PC-3 (cell line): ENCODE measurements at regions not wholly inside any gene's neighbourhood (a gene's known extent, or its start where the extent isn't known, plus 50 kb on each side); places are given as distances from the start of the nearest gene placed in this dataset.

Experiments used
- ATAC-seq: fragments of 200-7000 bp; cut with Tn5 transposase; 2 replicates; pipeline ENCODE4 v1.9.1; 2020; ENCODE audit warnings: mild to moderate bottlenecking, moderate library complexity
- BruUV-seq: library from RNA; stranded (reverse); fragments of 400-500 nt; replicated peaks from 2 replicates; lab custom pipeline; 2021; lab: Mats Ljungman, UMichigan
- CTCF ChIA-PET: fragments of 300-600 bp; sonication (Branson Sonifier 250); formaldehyde crosslinking; loops from one replicate; lab custom pipeline; 2022; ENCODE audit warnings: antibody characterized with exemption; lab: Charles Lee
- POLR2A ChIA-PET: fragments of 300-600 bp; sonication (Branson Sonifier 250); formaldehyde crosslinking; loops from one replicate; lab custom pipeline; 2022; ENCODE audit warnings: antibody characterized with exemption; ENCODE audit not compliant: unreplicated experiment; lab: Charles Lee
- DNase-seq: peaks from one replicate; pipeline ENCODE4 v3.0.0-alpha.2; 2015
- H2AFZ ChIP-seq: fragments of 300-600 bp; sonication (generic); 2 replicates; pipeline ENCODE4 v1.6.0; 2016; ENCODE audit warnings: antibody characterized with exemption, low read length
- H3F3A ChIP-seq: fragments of 300-600 bp; sonication (generic); one replicate; pipeline ENCODE4 v1.6.0; 2017; ENCODE audit warnings: antibody characterized with exemption, low read length, control low read depth, mild to moderate bottlenecking; ENCODE audit not compliant: unreplicated experiment
- H3K27ac ChIP-seq: fragments of 300-600 bp; sonication (generic); 2 replicates; pipeline ENCODE4 v1.5.1; 2016; ENCODE audit warnings: mild to moderate bottlenecking, low read length
- H3K27me3 ChIP-seq: fragments of 300-600 bp; sonication (generic); 2 replicates; pipeline ENCODE4 v1.6.1; 2016; ENCODE audit warnings: low read length, mixed read lengths
- H3K36me3 ChIP-seq: fragments of 300-600 bp; sonication (generic); 2 replicates; pipeline ENCODE4 v1.6.1; 2016; ENCODE audit warnings: low read depth, mixed run types, low read length, mixed read lengths
- H3K4me1 ChIP-seq: fragments of 300-600 bp; sonication (generic); 2 replicates; pipeline ENCODE4 v1.5.1; 2016; ENCODE audit warnings: low read length; ENCODE audit not compliant: insufficient read depth
- H3K4me2 ChIP-seq: fragments of 300-600 bp; sonication (generic); 2 replicates; pipeline ENCODE4 v1.6.0; 2016; ENCODE audit warnings: low read length
- H3K4me3 ChIP-seq: fragments of 300-600 bp; sonication (generic); 2 replicates; pipeline ENCODE4 v1.5.1; 2016; ENCODE audit warnings: mild to moderate bottlenecking, low read length, mixed read lengths
- H3K79me2 ChIP-seq: fragments of 300-600 bp; sonication (generic); 2 replicates; pipeline ENCODE4 v1.6.1; 2017; ENCODE audit warnings: low read length, mixed read lengths
- H3K9ac ChIP-seq: fragments of 300-600 bp; sonication (generic); 2 replicates; pipeline ENCODE4 v1.6.0; 2016; ENCODE audit warnings: mild to moderate bottlenecking, low read length
- H3K9me2 ChIP-seq: fragments of 300-600 bp; sonication (generic); replicated peaks from 2 replicates; pipeline ENCODE4 v1.6.1; 2016; ENCODE audit warnings: mixed run types, low read length, mixed read lengths
- H3K9me3 ChIP-seq: fragments of 300-600 bp; sonication (generic); 2 replicates; pipeline ENCODE4 v1.6.1; 2016; ENCODE audit warnings: low read length, mixed read lengths
- H4K20me1 ChIP-seq: fragments of 300-600 bp; sonication (generic); 2 replicates; pipeline ENCODE4 v1.6.1; 2016; ENCODE audit warnings: low read length, mixed read lengths
- EZH2 ChIP-seq: fragments of 300-600 bp; sonication (generic); IDR thresholded peaks from one replicate; pipeline ENCODE4 v1.6.1; 2017; ENCODE audit warnings: antibody characterized with exemption, mild to moderate bottlenecking, low read length; ENCODE audit not compliant: unreplicated experiment
- EZH2phosphoT487 ChIP-seq: fragments of 300-600 bp; sonication (generic); IDR thresholded peaks from 2 replicates; pipeline ENCODE4 v1.6.1; 2018; ENCODE audit warnings: mild to moderate bottlenecking, antibody characterized with exemption, low read length, borderline replicate concordance
- intact Hi-C: fragments of 100-400 bp; cut with micrococcal nuclease; formaldehyde crosslinking; loops from 2 replicates; pipeline ENCODE4 v1.9.0; 2023
- TF ChIP-seq, protein P1 (sequence below): fragments of 300-600 bp; sonication (generic); conservative IDR thresholded peaks from 2 replicates; pipeline ENCODE4 v1.5.1; 2017; ENCODE audit warnings: antibody characterized with exemption, low read depth, mild to moderate bottlenecking, low read length

DNA sequence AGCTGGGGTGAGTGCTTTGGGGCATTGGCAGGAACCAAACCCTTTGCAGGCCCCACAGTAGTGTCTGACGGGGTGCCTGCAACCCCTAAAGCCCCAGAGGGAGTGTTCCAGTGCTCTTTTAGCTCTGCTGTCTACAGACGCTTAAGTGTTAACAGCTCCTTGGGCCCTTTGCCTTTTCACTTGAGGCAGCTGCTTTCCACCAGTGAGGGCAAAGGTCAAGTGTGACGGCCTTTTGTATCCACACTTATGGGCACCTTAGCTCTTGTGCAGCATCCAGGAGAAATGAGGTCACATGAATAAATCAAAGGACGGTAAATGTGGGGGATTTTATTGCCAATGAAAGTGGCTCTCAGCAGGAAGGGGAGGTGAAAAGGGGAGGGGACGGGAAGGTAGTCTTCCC lies 241.4 kb upstream of the PCSK5 start:
- Histone ChIP-seq H2AFZ (no peak overlapping the region), H3K9me3 (no peaks in the 10 kb centered on the region), H3K9ac (no peak overlapping the region), H3K36me3 (no peaks in the 10 kb centered on the region), H3K27me3 (no peaks in the 10 kb centered on the region), H3K4me3 (no peak overlapping the region), H3F3A (no peaks in the 10 kb centered on the region), H3K9me2 (no peaks in the 10 kb centered on the region), H3K4me1 (no peaks in the 10 kb centered on the region), H3K4me2 (no peak overlapping the region), H3K79me2 (no peaks in the 10 kb centered on the region), H4K20me1 (no peaks in the 10 kb centered on the region), H3K27ac (no peak overlapping the region)
- ChIA-PET CTCF (no interaction called here), POLR2A (no interaction called here)
- DNase-seq, result no peak
- TF ChIP-seq, protein P1, sequence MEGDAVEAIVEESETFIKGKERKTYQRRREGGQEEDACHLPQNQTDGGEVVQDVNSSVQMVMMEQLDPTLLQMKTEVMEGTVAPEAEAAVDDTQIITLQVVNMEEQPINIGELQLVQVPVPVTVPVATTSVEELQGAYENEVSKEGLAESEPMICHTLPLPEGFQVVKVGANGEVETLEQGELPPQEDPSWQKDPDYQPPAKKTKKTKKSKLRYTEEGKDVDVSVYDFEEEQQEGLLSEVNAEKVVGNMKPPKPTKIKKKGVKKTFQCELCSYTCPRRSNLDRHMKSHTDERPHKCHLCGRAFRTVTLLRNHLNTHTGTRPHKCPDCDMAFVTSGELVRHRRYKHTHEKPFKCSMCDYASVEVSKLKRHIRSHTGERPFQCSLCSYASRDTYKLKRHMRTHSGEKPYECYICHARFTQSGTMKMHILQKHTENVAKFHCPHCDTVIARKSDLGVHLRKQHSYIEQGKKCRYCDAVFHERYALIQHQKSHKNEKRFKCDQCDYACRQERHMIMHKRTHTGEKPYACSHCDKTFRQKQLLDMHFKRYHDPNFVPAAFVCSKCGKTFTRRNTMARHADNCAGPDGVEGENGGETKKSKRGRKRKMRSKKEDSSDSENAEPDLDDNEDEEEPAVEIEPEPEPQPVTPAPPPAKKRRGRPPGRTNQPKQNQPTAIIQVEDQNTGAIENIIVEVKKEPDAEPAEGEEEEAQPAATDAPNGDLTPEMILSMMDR, result no peak
- TF ChIP-seq EZH2 (no peak), EZH2phosphoT487 (no peak)
- intact Hi-C loops, result no loop called here
- no TSS peak for BruUV-seq
- ATAC-seq, result no peak

DNA sequence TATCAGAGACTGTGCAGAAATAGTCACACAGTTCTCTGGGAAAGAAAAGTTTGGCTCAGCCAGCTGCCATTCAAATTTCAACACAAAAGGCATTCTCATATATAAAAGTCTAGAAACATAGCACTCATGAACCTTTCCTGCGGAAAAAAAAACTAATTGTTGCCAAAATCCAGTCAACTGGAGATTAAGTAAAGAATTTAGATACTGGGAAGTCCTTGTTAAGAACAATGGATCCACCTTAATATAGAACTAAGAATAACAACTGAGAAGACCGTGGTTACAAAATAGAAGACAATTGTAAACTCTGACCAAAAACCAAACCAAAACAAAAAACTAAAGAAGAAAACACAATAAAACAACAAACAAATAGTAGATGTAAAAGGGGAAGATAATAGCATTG lies 238.8 kb upstream of the PCSK5 start:
- Histone ChIP-seq H3K27me3 (no peaks in the 10 kb centered on the region), H3K79me2 (no peaks in the 10 kb centered on the region), H3F3A (no peaks in the 10 kb centered on the region), H3K4me2 (no peak overlapping the region), H3K4me3 (no peak overlapping the region), H4K20me1 (no peaks in the 10 kb centered on the region), H3K27ac (no peak overlapping the region), H2AFZ (no peak overlapping the region), H3K9me2 (no peaks in the 10 kb centered on the region), H3K9me3 (no peaks in the 10 kb centered on the region), H3K36me3 (no peaks in the 10 kb centered on the region), H3K9ac (no peak overlapping the region), H3K4me1 (no peaks in the 10 kb centered on the region)
- ChIA-PET POLR2A (no interaction called here), CTCF (no interaction called here)
- no TSS peak for BruUV-seq
- TF ChIP-seq EZH2 (no peak), EZH2phosphoT487 (no peak)
- TF ChIP-seq, protein P1, result no peak
- no peak for DNase-seq
- intact Hi-C loops, result no loop called here
- ATAC-seq, result no peak

DNA sequence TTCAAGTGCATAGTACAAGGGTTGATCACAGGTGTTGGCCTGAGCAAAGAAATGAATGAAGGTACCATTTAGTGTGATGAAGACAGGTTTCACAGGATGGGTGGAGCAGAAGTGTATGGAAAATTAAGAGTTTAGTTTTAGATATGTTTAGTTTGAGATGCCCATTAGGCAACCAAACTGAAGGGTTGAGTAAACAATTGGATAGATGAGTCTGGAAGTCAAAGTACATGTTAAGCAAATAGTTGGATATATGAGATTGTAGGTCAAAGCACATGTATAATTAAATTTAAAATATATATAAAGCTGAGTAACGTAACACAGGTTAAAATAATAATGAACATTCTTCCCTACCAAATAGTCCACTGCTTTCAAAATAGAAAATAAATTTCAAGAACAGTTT lies 237.1 kb upstream of the PCSK5 start:
- no TSS peak for BruUV-seq
- Histone ChIP-seq H3K9me2 (no peaks in the 10 kb centered on the region), H3K79me2 (no peaks in the 10 kb centered on the region), H3K9ac (no peak overlapping the region), H3F3A (no peaks in the 10 kb centered on the region), H3K27ac (no peak overlapping the region), H3K27me3 (no peaks in the 10 kb centered on the region), H3K36me3 (no peaks in the 10 kb centered on the region), H4K20me1 (no peaks in the 10 kb centered on the region), H3K9me3 (no peaks in the 10 kb centered on the region), H2AFZ (no peak overlapping the region), H3K4me1 (no peaks in the 10 kb centered on the region), H3K4me2 (no peak overlapping the region), H3K4me3 (no peak overlapping the region)
- ChIA-PET CTCF (no interaction called here), POLR2A (no interaction called here)
- DNase-seq (no peak), ATAC-seq (no peak)
- TF ChIP-seq EZH2 (no peak), EZH2phosphoT487 (no peak)
- TF ChIP-seq, protein P1, result no peak
- intact Hi-C loops, result no loop called here
